Endothelial cell of umbilical vein (primary cell): ENCODE measurements at regions not wholly inside any gene's neighbourhood (a gene's known extent, or its start where the extent isn't known, plus 50 kb on each side); places are given as distances from the start of the nearest gene placed in this dataset.

Source experiments
- BruUV-seq: library from RNA; stranded (reverse); fragments of 400-500 nt; replicated peaks from 2 replicates; lab custom pipeline; 2021; lab: Mats Ljungman, UMichigan
- CTCF ChIA-PET: fragments of 300-600, 350-600 bp; sonication (Branson Sonifier 250); formaldehyde crosslinking; loops from one replicate; lab custom pipeline; 2021; ENCODE audit warnings: antibody characterized with exemption, inconsistent platforms; lab: Charles Lee
- POLR2A ChIA-PET: fragments of 300-600, 350-600 bp; sonication (Branson Sonifier 250); formaldehyde crosslinking; loops from one replicate; lab custom pipeline; 2021; ENCODE audit warnings: antibody characterized with exemption, inconsistent platforms; lab: Charles Lee
- DNase-seq: peaks from one replicate; pipeline ENCODE4 v3.0.0-alpha.2; 2011; ENCODE audit warnings: low read depth, low spot score
- FAIRE-seq: peaks from 2 replicates; lab custom pipeline; 2011; peaks lifted over from hg19 to GRCh38; lab: Jason Lieb, UNC
- H2AFZ ChIP-seq: 2 replicates; pipeline ENCODE4 v1.6.0; 2012; ENCODE audit warnings: low read depth, low read length, control low read depth, inconsistent platforms
- H3K27ac ChIP-seq: 2 replicates; pipeline ENCODE4 v1.5.1; 2011; ENCODE audit warnings: low read depth, mild to moderate bottlenecking, control low read depth, low read length, moderate library complexity; ENCODE audit not compliant: insufficient read depth
- H3K27me3 ChIP-seq, 2 experiments: 2 replicates each; pipeline versions ENCODE4 v1.6.0 to v1.6.1; 2011; ENCODE audit warnings: low read length in 2 of 2, mixed read lengths in 1 of 2; ENCODE audit not compliant: control insufficient read depth in 2 of 2, insufficient read depth in 2 of 2
- H3K36me3 ChIP-seq, 2 experiments: 2 replicates in 1 of 2; 3 replicates in 1 of 2; pipeline ENCODE4 v1.5.1; 2011; ENCODE audit warnings: low read length in 2 of 2, mild to moderate bottlenecking in 1 of 2, moderate library complexity in 1 of 2; ENCODE audit not compliant: control insufficient read depth in 2 of 2, insufficient read depth in 2 of 2; ENCODE audit errors: extremely low read depth in 1 of 2
- H3K4me1 ChIP-seq: 3 replicates; pipeline ENCODE4 v1.5.1; 2011; ENCODE audit warnings: mild to moderate bottlenecking, low read length; ENCODE audit not compliant: control insufficient read depth, insufficient read depth; ENCODE audit errors: extremely low read depth
- H3K4me2 ChIP-seq: 2 replicates; pipeline ENCODE4 v1.6.1; 2011; ENCODE audit warnings: low read length, control low read depth, mixed read lengths; ENCODE audit not compliant: insufficient read depth
- H3K4me3 ChIP-seq, 3 experiments: fragments of 200-600 bp in 1 of 3; sonication (generic), shearing (Covaris generic) in 1 of 3; replicated peaks in 1 of 3; 2 replicates each; pipeline ENCODE4 v1.5.1; 2011 to 2016; ENCODE audit warnings: control low read depth in 3 of 3, low read length in 3 of 3, mild to moderate bottlenecking in 2 of 3, inconsistent platforms in 1 of 3, low read depth in 1 of 3, moderate library complexity in 1 of 3; ENCODE audit not compliant: insufficient read depth in 1 of 3
- H3K79me2 ChIP-seq: 2 replicates; pipeline ENCODE4 v1.6.0; 2012; ENCODE audit warnings: low read length, inconsistent platforms; ENCODE audit not compliant: control insufficient read depth, insufficient read depth
- H3K9ac ChIP-seq: replicated peaks from 2 replicates; pipeline ENCODE3; 2011; ENCODE audit warnings: low read length, control low read depth; ENCODE audit not compliant: insufficient read depth; ENCODE audit errors: extremely low read depth
- H3K9me1 ChIP-seq: replicated peaks from 3 replicates; pipeline ENCODE4 v1.6.0; 2011; ENCODE audit warnings: mild to moderate bottlenecking, low read length; ENCODE audit not compliant: control insufficient read depth, insufficient read depth; ENCODE audit errors: extremely low read depth
- H3K9me3 ChIP-seq: replicated peaks from 2 replicates; pipeline ENCODE4 v1.5.1; 2012; ENCODE audit warnings: low read length, inconsistent platforms; ENCODE audit not compliant: control insufficient read depth, insufficient read depth
- H4K20me1 ChIP-seq: replicated peaks from 2 replicates; pipeline ENCODE3; 2011; ENCODE audit warnings: mild to moderate bottlenecking, low read length; ENCODE audit not compliant: control insufficient read depth, insufficient read depth; ENCODE audit errors: extremely low read depth
- EZH2 ChIP-seq: IDR thresholded peaks from 2 replicates; pipeline ENCODE4 v1.6.1; 2012; ENCODE audit warnings: borderline replicate concordance, low read depth, mild to moderate bottlenecking, moderate library complexity, low read length, inconsistent platforms; ENCODE audit not compliant: severe bottlenecking
- FOS ChIP-seq: IDR thresholded peaks from 2 replicates; pipeline ENCODE4 v1.6.1; 2011; ENCODE audit warnings: mild to moderate bottlenecking, low read length, moderate library complexity, borderline replicate concordance; ENCODE audit not compliant: insufficient read depth
- GATA2 ChIP-seq: IDR thresholded peaks from 2 replicates; pipeline ENCODE4 v1.7.0; 2011; ENCODE audit warnings: low read depth, mild to moderate bottlenecking, moderate library complexity, mixed read lengths, low read length; ENCODE audit not compliant: insufficient read length, insufficient read depth
- JUN ChIP-seq: IDR thresholded peaks from 2 replicates; pipeline ENCODE4 v1.6.1; 2011; ENCODE audit warnings: borderline replicate concordance, low read depth; ENCODE audit not compliant: insufficient read length, insufficient read depth
- MAX ChIP-seq: IDR thresholded peaks from 2 replicates; pipeline ENCODE4 v1.6.1; 2011; ENCODE audit not compliant: insufficient read depth, insufficient read length
- MYC ChIP-seq: IDR thresholded peaks from one replicate; pipeline ENCODE4 v1.6.1; 2011; ENCODE audit warnings: mild to moderate bottlenecking, low read depth, low read length
- POLR2A ChIP-seq: IDR thresholded peaks from 2 replicates; pipeline ENCODE4 v1.6.1; 2012; ENCODE audit warnings: low read depth, mild to moderate bottlenecking, control low read depth, low read length
- POLR2AphosphoS5 ChIP-seq: IDR thresholded peaks from 2 replicates; pipeline ENCODE4 v1.6.1; 2012; ENCODE audit warnings: low read depth, mild to moderate bottlenecking, control low read depth, low read length, moderate library complexity; ENCODE audit not compliant: insufficient read depth
- dilution Hi-C: fragments of 300-500 bp; cut with MboI; formaldehyde crosslinking; loops from one replicate; pipeline ENCODE4 v1.15.0; 2019; ENCODE audit warnings: low sequenced_read_pairs; ENCODE audit not compliant: extremely low pct_ligation_motif_present
- intact Hi-C: fragments of 100-400 bp; cut with micrococcal nuclease; formaldehyde crosslinking; loops from one replicate; pipeline ENCODE4 v1.10.0; 2022
- TF ChIP-seq, protein P1 (sequence below), 2 donors: IDR thresholded peaks; 1 replicate in 1 of 2; 2 replicates in 1 of 2; pipeline ENCODE4 v1.5.1; 2011; ENCODE audit warnings: low read length in 2 of 2, mild to moderate bottlenecking in 2 of 2, moderate library complexity in 2 of 2, control low read depth in 1 of 2, inconsistent platforms in 1 of 2, low read depth in 1 of 2; ENCODE audit not compliant: insufficient read depth in 1 of 2; ENCODE audit errors: extremely low read depth in 1 of 2

DNA sequence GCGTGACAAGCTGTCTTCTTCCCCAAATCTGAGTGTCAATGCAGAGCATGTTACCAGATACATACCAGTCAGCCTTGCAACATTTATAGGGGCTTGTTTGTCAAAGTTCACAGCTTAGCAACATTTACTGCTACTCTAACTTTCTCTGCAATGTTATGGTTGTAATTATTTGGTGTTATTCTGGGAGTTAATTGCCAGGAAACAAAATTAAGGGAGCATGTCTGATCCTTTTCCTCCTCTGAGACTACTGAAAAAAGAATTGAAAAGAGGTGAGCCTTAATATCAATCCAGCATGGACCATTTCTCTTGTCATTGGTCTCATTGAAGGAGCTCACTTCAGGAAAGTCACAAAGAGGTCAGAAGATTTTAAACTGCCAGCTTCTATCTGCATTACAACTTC lies 465.6 kb upstream of the LINC00305 start:
- Histone ChIP-seq H4K20me1 (no peaks in the 10 kb centered on the region), H3K9me3 (peaks cover 1% of the 10 kb centered on the region), H3K4me3 (no peak overlapping the region), H3K9me1 (no peaks in the 10 kb centered on the region), H3K36me3 (no peaks in the 10 kb centered on the region), H2AFZ (no peak overlapping the region), H3K4me1 (no peaks in the 10 kb centered on the region), H3K27me3 (no peaks in the 10 kb centered on the region), H3K27ac (no peak overlapping the region), H3K9ac (no peak overlapping the region), H3K4me2 (no peak overlapping the region), H3K79me2 (no peaks in the 10 kb centered on the region)
- DNase-seq (no peak), FAIRE-seq (no peak)
- dilution Hi-C loops: no loop called here
- ChIA-PET POLR2A (no interaction called here), CTCF (no interaction called here)
- intact Hi-C loops: no loop called here
- no TSS peak for BruUV-seq
- TF ChIP-seq POLR2A: no peak
- no peak for TF ChIP-seq JUN
- no peak for TF ChIP-seq GATA2
- TF ChIP-seq EZH2: no peak
- TF ChIP-seq MYC: no peak
- TF ChIP-seq POLR2AphosphoS5: no peak
- no peak for TF ChIP-seq FOS
- TF ChIP-seq, protein P1, sequence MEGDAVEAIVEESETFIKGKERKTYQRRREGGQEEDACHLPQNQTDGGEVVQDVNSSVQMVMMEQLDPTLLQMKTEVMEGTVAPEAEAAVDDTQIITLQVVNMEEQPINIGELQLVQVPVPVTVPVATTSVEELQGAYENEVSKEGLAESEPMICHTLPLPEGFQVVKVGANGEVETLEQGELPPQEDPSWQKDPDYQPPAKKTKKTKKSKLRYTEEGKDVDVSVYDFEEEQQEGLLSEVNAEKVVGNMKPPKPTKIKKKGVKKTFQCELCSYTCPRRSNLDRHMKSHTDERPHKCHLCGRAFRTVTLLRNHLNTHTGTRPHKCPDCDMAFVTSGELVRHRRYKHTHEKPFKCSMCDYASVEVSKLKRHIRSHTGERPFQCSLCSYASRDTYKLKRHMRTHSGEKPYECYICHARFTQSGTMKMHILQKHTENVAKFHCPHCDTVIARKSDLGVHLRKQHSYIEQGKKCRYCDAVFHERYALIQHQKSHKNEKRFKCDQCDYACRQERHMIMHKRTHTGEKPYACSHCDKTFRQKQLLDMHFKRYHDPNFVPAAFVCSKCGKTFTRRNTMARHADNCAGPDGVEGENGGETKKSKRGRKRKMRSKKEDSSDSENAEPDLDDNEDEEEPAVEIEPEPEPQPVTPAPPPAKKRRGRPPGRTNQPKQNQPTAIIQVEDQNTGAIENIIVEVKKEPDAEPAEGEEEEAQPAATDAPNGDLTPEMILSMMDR (IDR thresholded peaks at IDR 0.05; ENCODE audit: extremely low read depth in 1 of 2, insufficient read depth in 1 of 2, low read depth in 1 of 2, low read length in 2 of 2): no peak
- TF ChIP-seq MAX: no peak
